SH-SY5Y (cell line): ENCODE measurements at regions not wholly inside any gene's neighbourhood (a gene's known extent, or its start where the extent isn't known, plus 50 kb on each side); places are given as distances from the start of the nearest gene placed in this dataset.

Source experiments
- GATA2 ChIP-seq: IDR thresholded peaks from 2 replicates; pipeline ENCODE4 v1.6.1; 2011; ENCODE audit warnings: mild to moderate bottlenecking, low read depth, low read length
- GATA3 ChIP-seq: IDR thresholded peaks from 2 replicates; pipeline ENCODE4 v1.6.1; 2011; ENCODE audit warnings: low read depth, mild to moderate bottlenecking, low read length, moderate library complexity

GRCh38 chr3:173284301-173284700, 113.2 kb upstream of the NLGN1 start:
- TF ChIP-seq GATA2 (no peak), GATA3 (no peak)
